ENCODE measurements at regions not wholly inside any gene's neighbourhood (a gene's known extent, or its start where the extent isn't known, plus 50 kb on each side); places are given as distances from the start of the nearest gene placed in this dataset.
A peak's percentile ranks its signal among the peaks of the same experiment; 100 is the strongest.

DNA sequence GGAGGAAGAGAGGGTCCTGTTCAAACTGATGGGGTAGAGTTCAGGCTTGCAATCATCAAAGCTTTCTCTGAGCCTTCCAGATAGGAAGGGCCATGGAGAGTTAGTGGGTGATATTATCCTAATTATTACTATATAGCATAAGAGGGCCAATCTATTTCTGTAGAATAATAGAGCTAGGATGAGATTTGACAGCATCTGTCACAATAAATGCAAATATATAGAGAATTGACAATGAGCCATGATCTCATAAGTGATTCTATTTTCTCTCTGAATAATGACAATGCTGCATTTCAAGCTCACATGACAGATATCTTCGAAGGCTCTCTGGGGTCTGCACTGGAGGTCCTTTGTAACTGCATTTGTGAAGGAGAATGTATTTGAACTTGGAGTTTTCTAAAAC lies 521.9 kb upstream of the CELF4 start:
- DNase-seq (ENCODE audit: low spot score): no peak

DNA sequence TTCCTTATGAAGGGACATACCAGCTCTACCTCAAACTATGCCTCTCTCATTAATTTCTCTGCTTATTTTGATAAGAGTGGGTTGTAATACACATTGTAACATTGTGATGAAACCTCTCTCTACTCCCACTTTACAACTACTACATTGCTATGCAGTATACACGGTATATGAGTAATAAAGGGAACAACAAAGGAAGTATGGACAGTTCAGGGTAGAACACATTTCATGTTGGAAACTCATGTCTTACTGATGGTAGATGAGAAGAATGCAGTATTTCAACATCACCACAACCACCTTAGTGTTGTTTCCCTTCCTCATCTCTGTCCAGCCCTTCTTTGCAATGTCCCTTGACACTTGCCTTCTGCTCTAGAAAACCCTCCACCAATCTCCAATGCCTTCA lies 515.9 kb upstream of the CELF4 start:
- DNase-seq (ENCODE audit: low spot score): no peak

DNA sequence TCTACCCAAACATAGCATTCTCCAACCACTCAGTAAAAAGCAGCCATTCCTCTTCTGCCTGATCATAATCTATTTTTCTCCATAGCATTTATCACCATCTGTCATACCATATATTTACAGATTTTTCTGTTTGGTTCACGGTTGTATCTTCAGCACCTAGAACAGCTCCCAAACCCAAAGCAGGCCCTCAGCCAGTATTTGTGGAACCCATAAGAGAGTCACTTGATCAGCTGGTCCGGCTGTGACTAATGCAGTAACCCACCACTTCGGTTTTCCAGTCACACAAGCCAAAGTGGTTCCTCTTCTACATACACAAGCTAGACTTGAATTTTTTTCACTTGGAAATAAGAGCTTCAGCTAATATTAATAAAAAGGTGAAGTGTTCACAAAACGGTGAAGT lies 511.6 kb upstream of the CELF4 start:
- no peak for DNase-seq (ENCODE audit: low spot score)

DNA sequence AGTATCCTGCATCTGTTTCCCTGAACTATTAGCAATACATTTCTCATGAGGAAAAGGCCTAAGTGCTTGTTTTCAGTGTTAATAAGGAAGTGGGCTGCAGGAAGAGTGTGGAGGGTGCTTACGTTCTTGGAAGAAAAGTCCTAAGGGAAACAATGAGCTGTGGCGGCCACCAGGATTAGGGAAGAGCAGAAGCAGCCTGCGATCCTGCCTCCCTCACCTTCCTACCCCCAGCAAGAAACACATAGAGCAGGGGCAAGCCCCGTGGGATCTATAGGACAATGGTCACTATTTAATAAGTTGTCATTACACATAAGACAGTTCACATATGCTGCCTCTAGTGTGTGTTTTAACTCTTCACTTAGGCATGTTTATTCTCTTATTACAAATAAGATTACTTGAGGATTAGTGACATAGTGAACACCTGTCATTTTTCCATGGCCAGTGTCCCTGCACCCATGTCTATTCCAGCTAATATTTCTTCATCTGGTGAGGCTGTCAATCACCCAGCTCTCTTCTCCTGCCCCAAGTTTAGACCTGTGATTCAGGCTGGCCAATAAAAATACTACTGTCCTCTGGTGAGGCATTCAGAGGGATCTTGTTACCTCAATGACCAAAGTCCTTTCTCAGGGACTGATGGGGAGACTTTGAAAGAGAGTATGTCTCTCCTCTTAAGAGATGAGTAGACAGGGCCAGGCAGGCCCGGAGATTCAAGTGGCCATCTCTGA lies 510.9 kb upstream of the CELF4 start:
- no peak for DNase-seq (ENCODE audit: low spot score)

DNA sequence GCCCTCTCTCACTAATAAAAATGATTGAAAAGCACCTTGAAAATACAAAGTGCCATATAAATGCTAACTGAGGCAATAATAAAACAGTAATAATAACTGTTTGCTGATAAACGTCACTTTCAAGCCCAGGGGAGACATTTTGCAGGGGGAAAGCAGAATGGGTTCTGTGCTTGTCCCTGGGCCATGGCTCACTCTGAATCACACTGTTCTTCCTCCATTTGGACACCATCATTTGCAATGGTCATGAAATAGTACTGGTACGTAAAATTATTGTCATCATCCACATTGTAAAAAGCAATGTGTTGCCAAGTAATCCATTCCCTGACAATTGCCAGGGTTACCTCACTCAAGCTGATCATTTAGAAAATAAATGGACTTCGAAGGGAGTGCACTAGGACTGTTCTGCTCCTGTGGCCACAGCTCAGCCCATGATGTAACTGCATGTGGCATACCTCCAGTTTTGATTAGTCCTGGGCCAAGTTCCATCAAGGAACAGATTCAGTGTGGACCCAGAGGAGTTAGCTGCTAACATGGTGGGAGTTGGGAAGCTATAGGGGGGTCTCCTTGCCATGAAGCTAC lies 508.8 kb upstream of the CELF4 start:
- DNase-seq (ENCODE audit: low spot score): no peak

DNA sequence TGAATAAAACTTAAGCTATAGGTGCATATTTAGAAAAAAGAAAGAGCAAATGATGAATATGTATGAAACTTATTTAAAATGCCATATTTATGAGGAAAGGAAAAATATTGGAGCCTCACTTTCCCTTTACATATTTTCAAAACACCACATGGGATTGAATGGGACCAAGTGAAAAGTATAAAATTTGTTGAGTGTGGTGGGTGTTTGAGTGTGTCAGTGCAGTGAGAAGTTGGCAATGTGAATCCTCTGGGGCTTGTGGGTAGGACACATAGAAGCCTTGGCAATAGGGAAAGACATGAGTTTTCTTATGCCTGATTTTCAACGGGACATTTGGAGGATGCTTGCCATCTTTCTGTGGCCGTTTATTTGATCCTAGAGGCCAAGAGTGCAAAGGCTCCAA lies 502.2 kb upstream of the CELF4 start:
- no peak for DNase-seq (ENCODE audit: low spot score)

DNA sequence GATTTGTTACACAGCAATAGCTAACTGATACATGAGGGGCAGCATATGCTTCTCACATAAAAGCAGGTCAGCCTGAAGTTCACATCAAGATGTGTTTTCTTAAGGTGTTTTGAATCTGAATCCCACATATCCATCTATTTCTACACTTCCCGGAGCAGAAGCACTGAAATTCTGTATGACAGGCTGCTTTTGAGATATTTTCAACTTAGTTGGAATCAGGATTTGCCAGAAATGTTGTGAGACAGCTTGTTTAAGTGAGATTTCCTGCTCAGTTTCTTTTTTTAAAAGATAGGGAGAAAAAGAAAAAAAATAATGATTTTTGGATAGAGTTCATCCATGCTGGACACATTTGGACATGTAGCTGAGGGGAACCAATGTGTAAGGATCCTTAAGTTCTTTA lies 501.5 kb upstream of the CELF4 start:
- DNase-seq (ENCODE audit: low spot score): no peak

DNA sequence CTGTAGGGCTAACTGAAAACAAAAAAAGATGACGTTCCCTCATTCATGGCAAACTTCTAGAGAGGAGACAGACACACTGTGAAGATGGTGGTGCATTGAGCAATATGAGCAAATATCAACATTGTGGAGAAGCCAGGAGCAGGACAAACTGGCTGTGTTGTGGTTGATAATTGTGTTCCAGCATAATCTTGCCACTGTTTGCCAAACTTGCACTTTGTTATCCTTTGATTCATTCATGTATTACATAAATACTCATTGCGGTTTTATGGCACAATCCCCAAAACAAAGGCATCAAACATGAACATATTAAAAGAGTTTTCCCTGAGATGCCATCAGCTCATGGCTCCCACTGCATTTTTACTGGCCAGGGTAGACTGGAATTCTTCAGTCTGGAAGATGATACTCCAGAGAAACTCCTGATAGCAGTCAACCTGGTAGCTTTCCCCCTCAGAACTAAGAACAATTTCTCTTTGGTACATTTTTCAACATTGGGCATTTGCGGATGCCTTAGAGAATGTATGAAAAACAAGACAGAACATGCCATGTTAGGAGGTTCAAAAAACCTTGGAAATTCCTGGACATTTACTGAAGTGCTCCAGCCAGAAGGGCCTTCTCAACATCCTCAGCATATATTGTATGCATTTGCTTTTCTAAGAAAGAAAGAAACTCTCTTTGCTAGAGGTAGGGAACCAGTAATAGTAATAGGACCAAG lies 487.4 kb upstream of the CELF4 start:
- DNase-seq (ENCODE audit: low spot score): no peak

DNA sequence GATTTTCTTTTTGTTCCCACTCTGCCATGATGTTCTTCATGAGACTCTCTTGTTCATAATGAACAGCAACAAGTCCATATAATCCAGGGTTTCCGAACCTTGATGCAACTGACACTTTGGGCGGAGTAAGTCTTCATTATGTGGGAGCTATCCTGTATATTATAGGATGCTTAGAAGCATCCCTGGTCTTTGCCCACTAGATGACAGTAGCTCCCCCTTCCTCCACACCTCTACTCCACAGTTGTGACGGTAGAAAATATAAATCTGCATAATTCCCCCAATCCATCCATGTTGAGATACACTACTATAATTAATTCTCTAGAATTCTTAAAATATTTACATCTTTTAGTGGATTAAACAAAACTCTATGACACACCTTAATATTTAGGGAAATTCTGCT lies 482.2 kb upstream of the CELF4 start:
- no peak for DNase-seq (ENCODE audit: low spot score)

DNA sequence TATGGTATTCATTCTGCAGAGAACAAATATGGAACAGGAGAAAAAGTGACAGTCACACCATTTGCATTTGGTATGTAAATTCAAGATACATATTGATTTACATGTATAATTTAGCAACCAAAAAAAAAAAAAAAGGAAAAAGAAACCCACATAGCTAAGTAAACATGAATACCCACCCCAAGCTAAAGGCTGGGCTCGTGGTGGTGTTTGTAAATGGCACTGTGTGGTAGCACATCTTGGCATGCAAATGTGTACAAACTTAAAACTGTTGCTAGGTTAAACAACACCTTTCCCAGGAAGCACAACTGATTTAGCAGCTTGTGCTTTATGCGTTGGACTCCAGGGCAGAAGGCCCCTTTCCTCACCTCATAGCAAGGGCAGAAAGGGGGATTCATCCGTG lies 481.1 kb upstream of the CELF4 start:
- no peak for DNase-seq (ENCODE audit: low spot score)

DNA sequence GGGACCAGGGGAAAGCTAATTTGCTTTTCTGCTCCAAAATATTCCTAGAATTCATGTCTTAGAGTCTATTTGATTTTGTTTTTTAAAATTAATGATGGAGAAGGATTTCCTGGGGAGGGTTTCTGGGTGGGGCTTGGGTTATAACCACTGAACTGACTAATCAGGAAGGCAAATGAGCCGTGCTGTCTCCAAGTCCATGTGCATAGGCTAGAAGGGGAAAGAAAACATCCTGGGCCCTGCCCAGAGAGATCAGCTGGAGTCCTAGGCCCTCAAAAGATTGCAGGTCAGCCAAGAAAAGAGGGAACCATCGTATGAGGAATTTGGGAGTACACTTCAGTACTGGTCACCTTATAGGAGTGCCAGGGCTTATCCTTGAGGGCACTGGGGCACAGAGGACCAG lies 480.2 kb upstream of the CELF4 start:
- DNase-seq (ENCODE audit: low spot score): no peak

DNA sequence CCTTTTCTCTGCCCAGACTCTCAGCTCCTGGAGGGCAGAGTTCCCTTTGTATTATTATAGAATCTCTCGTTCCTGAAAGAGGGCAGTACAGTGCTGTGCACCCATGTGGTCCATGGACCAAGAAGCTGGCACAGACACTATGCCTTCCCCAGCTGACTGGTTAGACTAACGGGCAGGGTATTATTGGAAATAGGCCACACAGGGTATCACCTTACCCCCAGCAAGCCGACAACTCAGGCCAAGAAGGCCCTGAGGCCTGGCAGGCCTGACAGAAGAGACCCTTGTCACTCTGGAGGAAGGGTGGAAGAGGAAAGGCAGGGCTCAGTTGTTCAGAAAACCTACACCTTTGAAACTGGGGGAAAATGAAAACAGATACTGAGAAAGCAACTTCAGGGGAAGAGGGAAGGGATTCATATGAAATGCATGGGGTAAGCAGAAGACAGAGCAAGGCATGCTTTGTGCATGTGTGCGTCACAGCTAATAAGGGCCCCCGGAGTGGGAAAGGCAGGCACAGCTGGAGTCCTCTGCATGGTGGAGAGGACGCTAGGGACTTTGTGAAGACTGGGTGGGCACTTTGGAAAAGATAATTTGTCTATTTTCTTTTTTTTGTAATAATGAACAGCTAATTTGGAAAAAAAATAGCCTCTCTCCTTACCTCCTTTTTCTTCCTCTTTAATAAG lies 476.8 kb upstream of the CELF4 start:
- no peak for DNase-seq (ENCODE audit: low spot score)

DNA sequence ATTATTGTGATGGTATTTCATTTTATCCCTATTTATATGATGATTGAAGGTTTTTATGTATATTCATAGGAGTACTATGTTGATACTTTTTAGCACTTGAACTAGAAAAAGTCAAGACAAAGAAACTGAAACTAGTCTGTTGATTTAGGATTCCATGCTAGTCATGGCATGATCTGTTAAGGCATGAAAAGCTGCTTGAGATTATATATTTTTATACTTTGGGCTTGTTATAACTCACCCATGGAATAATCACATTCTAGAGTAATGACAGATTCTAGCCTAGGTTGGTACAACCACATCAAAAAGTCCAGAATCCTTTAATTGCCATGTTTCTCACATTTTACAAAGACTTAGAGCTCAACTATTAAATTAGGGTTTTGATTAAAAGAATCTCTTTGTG lies 472.6 kb upstream of the CELF4 start:
- no peak for DNase-seq (ENCODE audit: low spot score)

DNA sequence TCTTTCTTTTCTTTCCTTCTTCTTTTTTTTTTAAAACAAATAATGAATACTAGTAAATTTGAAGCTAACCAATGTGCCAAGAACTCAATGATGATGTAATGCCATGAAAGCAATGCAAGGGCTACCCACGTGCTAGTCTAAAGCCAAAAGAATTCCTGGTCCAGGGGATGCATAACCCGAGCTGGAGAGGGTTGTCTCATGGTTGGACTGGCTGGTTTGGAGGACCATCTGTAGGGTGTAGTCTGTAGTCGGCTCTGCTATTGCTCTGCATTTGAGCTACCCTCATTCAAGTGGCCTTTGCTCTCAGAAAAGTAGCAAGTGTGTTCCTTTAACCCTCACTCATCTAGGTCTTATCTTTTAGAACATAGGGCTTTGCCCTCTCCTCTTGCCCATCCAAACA lies 469.6 kb upstream of the CELF4 start:
- DNase-seq (ENCODE audit: low spot score): no peak

DNA sequence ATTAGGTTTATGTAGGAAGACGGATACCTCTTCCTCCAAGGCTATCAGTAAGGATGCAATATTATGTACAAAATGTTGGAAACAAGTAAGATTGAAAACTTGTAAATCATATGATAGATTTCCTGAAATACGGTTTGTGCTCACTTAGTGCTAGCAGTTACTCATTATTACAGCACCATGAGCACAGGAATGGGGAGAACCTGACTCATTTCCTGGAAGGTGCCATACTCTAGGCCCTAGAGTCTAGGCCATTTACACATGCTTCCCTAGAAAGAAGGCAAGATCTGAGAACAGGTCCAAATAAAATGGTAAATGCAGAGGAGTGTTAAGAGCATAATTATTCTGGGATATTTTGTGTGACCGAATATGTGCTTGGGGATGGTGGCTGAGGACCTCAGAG lies 467.7 kb upstream of the CELF4 start:
- DNase-seq (ENCODE audit: low spot score): no peak

DNA sequence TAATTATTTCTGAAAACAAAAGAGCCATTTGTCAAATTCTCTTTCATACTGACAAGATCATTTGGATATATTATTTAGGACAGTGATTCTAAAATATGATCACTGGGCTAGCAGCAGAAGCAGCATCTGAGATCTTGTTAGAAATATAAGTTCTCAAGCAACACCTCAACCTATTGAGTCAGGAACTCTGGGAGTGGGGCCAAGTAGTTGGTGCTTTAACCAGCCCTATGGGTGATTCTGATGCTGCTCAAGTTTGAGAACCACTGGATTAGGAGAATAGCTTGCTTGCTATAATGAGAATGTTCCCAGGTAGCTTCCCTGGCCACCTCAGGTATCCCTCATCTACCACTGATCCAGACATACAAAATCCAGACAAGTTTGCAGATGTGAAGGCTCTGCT lies 466.9 kb upstream of the CELF4 start:
- no peak for DNase-seq (ENCODE audit: low spot score)

DNA sequence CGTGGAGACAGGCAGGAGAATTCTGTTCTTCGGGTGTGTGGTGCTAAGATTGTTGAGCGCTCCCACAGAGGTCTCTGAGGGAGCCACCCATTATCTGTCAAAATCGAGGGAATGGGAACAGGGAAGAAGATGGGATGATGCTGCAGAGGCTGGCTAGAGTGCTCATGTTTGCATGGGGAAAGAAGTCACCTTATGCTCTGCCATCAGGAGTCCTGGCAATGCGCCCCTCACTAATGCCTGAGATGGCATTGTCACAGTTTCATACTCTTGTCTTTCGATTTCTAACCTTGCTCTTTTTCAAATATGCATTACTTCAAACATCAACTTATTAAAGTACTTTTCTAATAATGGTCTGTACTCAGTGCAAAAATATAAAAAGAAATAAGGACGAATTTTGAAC lies 463.3 kb upstream of the CELF4 start:
- DNase-seq (ENCODE audit: low spot score): no peak

DNA sequence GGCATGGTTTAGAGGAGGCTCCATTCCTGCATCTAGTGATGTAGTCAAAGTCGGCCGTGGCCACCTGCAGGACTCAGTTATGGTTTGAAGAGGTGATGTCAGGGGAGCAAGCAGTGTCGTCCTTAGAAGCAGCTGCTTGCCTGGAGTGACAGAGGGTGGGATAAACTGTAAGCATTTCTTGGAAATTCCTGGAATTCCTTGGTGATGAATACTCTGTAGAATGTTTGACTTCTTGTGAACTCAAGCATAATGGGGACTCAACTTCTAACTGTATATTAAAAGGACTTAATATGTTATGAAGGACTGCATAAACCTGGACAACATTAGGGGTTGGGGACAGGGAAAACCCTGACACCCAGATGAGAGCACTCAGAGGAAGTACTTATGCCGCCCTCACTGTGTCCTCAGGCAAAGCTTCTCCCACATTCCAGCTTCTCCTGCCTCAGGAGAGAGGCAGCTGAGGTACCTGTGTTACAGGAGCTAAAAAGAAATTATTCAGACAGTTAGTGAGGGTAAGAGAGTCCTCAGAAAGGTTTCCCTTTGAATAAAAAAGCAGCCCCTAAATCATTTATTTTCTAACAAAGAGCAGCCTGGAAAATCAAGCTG lies 459.9 kb upstream of the CELF4 start:
- DNase-seq (ENCODE audit: low spot score): no peak

DNA sequence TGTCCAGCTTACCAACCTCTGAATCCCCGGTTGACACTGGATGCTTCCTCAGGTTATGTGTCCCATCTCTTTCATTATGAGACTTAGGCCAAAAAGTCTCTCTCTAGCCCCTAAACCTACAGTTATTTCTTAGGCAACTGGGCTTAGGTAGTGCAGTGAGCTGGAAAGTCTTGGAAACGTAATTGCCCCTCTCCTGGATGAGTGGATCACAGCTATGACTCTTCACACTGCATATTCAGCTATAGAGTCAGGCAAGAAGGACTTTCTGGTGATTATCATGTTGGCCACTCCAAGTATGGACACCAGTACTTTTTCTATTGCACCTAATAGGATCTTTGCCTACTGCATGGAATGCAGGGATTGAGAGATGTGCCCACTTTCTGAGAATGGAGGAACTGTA lies 458.3 kb upstream of the CELF4 start:
- no peak for DNase-seq (ENCODE audit: low spot score)

DNA sequence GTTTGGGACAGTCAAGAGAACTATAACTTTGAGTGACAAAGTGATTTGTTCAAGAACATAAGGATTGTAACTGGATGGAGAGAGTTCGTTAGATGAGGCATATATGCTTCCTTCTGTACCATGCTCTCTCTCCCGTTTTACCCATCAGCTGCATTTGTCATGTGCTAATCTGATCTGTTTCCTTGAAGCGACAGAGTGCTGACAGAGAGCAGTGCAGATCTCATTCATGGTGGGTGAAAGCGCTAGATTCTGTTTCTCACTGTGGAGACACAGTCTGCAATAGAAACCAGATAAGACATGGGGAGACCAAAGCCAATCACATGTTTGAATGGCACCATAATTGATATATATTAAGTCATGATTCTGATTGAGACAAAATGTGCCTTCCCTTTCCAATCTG lies 456.6 kb upstream of the CELF4 start:
- DNase-seq (ENCODE audit: low spot score): no peak

DNA sequence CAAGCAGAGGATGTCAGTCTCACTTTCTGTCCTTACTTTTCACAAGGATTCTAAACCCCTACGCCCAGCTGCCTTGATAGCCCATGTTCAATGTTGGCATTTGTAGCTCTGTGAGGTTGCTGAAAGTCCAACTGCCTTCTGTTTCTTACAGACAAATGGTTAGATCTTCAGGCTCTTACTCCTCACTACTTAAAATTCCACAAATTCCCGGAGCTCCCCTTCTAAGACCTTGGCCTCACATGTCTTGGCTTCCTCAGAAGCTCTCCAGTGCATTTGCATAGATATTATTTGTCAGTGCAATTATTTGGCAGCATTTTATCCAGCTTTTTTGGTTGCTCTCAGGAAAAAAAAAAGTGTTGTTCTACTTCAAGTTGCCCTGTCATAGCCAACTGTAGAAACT lies 453.7 kb upstream of the CELF4 start:
- DNase-seq (ENCODE audit: low spot score): no peak

DNA sequence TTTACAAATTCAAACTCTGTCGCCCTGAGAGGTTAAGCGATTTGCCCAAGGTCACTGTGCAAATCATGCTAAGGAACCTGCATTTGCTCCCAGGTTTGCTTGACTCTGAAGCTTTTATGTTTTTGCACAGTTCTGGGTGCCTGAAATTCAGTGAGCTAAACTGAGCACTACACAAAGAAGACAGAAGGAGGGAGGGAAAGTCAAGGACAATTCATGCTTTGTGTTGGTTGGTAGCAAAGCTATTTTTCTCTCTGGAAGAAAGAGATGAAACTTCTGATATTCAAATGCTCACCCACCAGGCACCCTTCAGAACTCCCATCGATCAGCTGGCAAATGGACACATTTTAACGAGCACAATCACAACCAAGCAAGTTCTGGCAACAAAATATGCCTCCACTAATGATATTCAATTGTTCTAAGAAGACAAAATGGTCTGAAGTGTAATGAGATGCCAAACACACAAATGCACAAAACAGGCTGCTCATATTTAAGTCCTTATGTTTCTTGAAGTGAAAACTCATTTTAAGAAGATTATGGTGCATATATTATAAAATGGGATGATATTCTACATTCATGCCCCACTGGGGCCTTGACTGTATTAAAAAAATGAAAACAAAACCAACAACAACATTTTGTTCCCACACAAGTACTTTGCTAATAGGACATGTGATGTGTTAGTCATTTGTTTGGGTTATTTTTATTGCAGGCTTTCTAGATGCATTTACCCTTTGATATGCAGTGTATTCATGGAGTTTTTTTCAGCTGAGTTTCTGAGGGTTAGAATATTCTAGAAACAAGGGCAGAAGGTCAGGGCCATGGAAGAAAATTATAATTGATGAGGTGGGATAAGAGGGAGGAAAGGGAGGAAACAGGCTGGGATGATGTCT lies 445.6 kb upstream of the CELF4 start:
- peak; percentile 76 for DNase-seq (ENCODE audit: low spot score)

All from globus pallidus (tissue), 1 donor.